Brain microvascular endothelial cell (primary cell): ENCODE measurements at regions not wholly inside any gene's neighbourhood (a gene's known extent, or its start where the extent isn't known, plus 50 kb on each side); places are given as distances from the start of the nearest gene placed in this dataset.

ENCODE experiments used
- DNase-seq: peaks from one replicate; pipeline ENCODE4 v3.0.0-alpha.2; 2020
- H3K27ac ChIP-seq: fragments of 250-450 bp; sonication (Bioruptor Pico); 2 replicates; pipeline ENCODE4 v1.5.1; 2020; ENCODE audit warnings: mild to moderate bottlenecking, moderate library complexity
- H3K27me3 ChIP-seq: fragments of 250-450 bp; sonication (Bioruptor Pico); replicated peaks from 2 replicates; pipeline ENCODE4 v1.5.1; 2020; ENCODE audit warnings: mild to moderate bottlenecking
- H3K36me3 ChIP-seq: fragments of 250-450 bp; sonication (Bioruptor Pico); replicated peaks from 2 replicates; pipeline ENCODE4 v1.5.1; 2020; ENCODE audit warnings: mild to moderate bottlenecking
- H3K4me3 ChIP-seq: 2 replicates; pipeline ENCODE4 v1.5.1; 2011; ENCODE audit warnings: low read depth, mild to moderate bottlenecking, control low read depth, low read length, moderate library complexity
- in situ Hi-C: cut with HindIII; loops from 2 replicates; pipeline ENCODE4 v1.10.0; 2017; ENCODE audit warnings: low sequenced_read_pairs, low pct_ligation_motif_present
- TF ChIP-seq, protein P1 (sequence below): IDR thresholded peaks from 2 replicates; pipeline ENCODE4 v1.5.1; 2011; ENCODE audit warnings: low read depth, mild to moderate bottlenecking, moderate library complexity, low read length, control low read depth, inconsistent platforms; ENCODE audit errors: missing control alignments

GRCh38 chrX:13153796-13154195 lies 109.4 kb upstream of the FAM9C start:
- in situ Hi-C loops = no loop called here
- TF ChIP-seq, protein P1, sequence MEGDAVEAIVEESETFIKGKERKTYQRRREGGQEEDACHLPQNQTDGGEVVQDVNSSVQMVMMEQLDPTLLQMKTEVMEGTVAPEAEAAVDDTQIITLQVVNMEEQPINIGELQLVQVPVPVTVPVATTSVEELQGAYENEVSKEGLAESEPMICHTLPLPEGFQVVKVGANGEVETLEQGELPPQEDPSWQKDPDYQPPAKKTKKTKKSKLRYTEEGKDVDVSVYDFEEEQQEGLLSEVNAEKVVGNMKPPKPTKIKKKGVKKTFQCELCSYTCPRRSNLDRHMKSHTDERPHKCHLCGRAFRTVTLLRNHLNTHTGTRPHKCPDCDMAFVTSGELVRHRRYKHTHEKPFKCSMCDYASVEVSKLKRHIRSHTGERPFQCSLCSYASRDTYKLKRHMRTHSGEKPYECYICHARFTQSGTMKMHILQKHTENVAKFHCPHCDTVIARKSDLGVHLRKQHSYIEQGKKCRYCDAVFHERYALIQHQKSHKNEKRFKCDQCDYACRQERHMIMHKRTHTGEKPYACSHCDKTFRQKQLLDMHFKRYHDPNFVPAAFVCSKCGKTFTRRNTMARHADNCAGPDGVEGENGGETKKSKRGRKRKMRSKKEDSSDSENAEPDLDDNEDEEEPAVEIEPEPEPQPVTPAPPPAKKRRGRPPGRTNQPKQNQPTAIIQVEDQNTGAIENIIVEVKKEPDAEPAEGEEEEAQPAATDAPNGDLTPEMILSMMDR = no peak
- peak; percentile 18 for DNase-seq

DNA sequence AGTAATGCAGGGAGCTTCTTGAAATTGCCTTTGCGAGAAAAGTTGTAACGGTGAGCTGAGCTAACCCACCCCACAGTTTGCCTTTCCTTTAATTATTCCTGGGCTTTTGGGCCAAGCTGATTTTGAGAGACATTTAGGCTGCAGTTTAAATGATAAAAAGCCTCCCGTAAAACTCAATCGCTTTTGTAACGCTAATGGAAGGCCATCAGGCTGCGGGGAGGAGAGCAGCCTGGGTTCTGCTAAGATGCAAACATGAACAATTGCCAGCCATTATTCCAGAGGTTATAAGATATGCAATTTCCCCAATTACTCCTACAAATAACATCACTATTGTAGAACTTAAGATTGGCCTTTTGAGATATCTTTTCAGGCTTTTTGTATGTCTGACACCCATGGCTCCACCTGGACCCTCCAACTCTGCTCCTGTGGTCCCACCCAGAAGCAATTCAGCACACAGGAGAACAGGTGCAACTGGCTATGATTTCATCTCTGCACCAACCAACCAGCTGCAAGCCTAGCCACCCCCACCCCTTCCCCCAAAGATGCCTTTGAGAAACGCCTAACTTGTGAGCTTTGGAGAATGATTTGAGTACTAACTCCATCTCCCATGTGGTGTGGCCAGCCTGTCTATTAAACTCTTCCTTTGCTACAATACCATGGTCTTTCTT lies 108.2 kb upstream of the FAM9C start:
- no peaks in the 10 kb centered on the region for H3K27me3 ChIP-seq

More at GRCh38 chrX:13153796-13154195, 109.4 kb upstream of the FAM9C start:
- Histone ChIP-seq H3K36me3 (no peaks in the 10 kb centered on the region), H3K27ac (no peak overlapping the region), H3K27me3 (no peaks in the 10 kb centered on the region), H3K4me3 (no peak overlapping the region)

GRCh38 chrX:13151828-13152517 lies 107.6 kb upstream of the FAM9C start:
- Histone ChIP-seq H3K4me3 (no peak overlapping the region), H3K36me3 (no peaks in the 10 kb centered on the region), H3K27me3 (no peaks in the 10 kb centered on the region), H3K27ac (no peak overlapping the region)
- in situ Hi-C loops = no loop called here
- DNase-seq = peak; percentile 33
- TF ChIP-seq, protein P1 = no peak

More for the DNA sequence above, 108.2 kb upstream of the FAM9C start:
- TF ChIP-seq, protein P1 = no peak
- Histone ChIP-seq H3K27ac (no peak overlapping the region), H3K4me3 (no peak overlapping the region), H3K36me3 (no peaks in the 10 kb centered on the region)
- no peak for DNase-seq
- in situ Hi-C loops = no loop called here

DNA sequence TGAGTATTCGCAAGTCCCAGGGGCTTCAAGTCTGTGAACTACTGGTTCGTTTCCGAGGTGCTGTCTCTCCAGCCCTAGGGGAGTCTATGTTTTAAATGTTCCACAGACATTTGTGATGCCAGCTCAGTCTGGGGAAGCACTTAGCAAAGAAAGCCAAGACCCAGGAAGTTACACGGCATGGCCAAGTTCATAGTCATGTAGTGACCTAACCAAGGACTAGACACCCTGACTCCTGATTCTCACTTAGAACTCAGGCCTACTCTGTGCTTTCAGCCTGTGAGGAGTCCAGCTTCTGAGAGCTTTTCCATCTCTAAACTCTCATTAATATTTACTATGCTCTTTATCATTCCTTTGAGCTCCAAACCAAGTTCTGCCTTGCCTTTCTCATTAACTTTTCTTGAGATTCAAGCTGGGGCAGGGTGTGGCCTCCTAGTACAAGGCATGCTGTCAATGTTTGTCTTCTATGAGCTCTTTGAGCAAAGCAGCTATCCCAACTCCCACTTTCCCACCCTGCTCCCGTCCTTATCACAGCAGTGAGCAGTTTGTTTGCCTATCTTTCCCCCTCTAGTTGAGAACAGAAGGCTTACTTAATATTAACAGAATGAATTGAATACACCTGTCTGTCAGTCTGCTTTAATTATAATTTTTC lies 105.4 kb upstream of the FAM9C start:
- DNase-seq = no peak
- no peaks in the 10 kb centered on the region for H3K36me3 ChIP-seq
- no peak overlapping the region for H3K4me3 ChIP-seq
- no peaks in the 10 kb centered on the region for H3K27me3 ChIP-seq
- in situ Hi-C loops = no loop called here
- H3K27ac ChIP-seq = no peak overlapping the region
- TF ChIP-seq, protein P1 = no peak

- in situ Hi-C loops = no loop called here
- Histone ChIP-seq H3K4me3 (no peak overlapping the region), H3K27ac (no peak overlapping the region), H3K36me3 (no peaks in the 10 kb centered on the region), H3K27me3 (no peaks in the 10 kb centered on the region)
- DNase-seq = no peak
- TF ChIP-seq, protein P1 = no peak
Measured at GRCh38 chrX:13147733-13148132, 103.3 kb upstream of the FAM9C start.
